Stimulated activated naive CD8-positive, alpha-beta T cell treated with anti-CD3 and anti-CD28 coated beads, Interleukin-15, amount 100 ng/mL, for 72 hours (primary cell): ENCODE measurements at regions not wholly inside any gene's neighbourhood (a gene's known extent, or its start where the extent isn't known, plus 50 kb on each side); places are given as distances from the start of the nearest gene placed in this dataset.

Experiments
- ATAC-seq: fragments of 150-1000 bp; cut with Tn5 transposase; 2 replicates; pipeline ENCODE4 v1.10.0; 2021; ENCODE audit warnings: mild to moderate bottlenecking, moderate library complexity
- DNase-seq, 2 donors: peaks; one replicate each; pipeline ENCODE4 v3.0.0; 2021 to 2022
- H3K27ac Mint-ChIP-seq, 2 donors: one replicate each; pipeline ENCODE4 v1.8.0; 2022; ENCODE audit warnings: mild to moderate bottlenecking in 2 of 2, mixed read lengths in 2 of 2, moderate library complexity in 2 of 2
- H3K27me3 Mint-ChIP-seq: one replicate; pipeline ENCODE4 v1.8.0; 2022; ENCODE audit warnings: mixed read lengths
- H3K4me1 Mint-ChIP-seq: one replicate; pipeline ENCODE4 v1.8.0; 2022; ENCODE audit warnings: mild to moderate bottlenecking, mixed read lengths
- H3K4me3 Mint-ChIP-seq, 2 donors: one replicate each; pipeline ENCODE4 v1.8.0; 2022; ENCODE audit warnings: mild to moderate bottlenecking in 2 of 2, mixed read lengths in 2 of 2, moderate library complexity in 1 of 2
- H3K9me3 Mint-ChIP-seq, 2 donors: one replicate each; pipeline ENCODE4 v1.8.0; 2022; ENCODE audit warnings: mixed read lengths in 2 of 2

DNA sequence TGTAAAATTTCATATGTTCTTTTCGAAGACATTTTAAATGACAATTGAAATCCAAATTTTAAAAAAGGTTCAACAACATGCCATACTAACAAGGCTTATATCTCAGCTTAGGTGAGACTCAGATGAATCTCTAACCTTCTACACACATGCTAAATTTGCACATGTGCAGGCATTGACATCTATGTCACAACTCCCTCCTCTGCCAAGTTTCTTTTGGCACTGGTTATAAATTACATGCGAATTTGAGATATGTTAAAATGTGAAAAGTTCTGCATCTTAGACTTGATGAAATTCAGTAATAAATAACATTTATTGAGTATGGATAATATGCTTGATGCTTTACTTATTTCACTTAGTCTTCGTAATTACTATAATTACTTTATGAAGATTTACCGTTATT lies 234.3 kb downstream of the TLE4 start:
- Mint-ChIP-seq H3K4me3 (no peak overlapping the region), H3K27ac (no peak overlapping the region), H3K27me3 (no peaks in the 10 kb centered on the region), H3K9me3 (peaks cover 0 to 5% of the 10 kb centered on the region in 2 donors), H3K4me1 (no peaks in the 10 kb centered on the region)
- ATAC-seq (no peak), DNase-seq (no peak)

DNA sequence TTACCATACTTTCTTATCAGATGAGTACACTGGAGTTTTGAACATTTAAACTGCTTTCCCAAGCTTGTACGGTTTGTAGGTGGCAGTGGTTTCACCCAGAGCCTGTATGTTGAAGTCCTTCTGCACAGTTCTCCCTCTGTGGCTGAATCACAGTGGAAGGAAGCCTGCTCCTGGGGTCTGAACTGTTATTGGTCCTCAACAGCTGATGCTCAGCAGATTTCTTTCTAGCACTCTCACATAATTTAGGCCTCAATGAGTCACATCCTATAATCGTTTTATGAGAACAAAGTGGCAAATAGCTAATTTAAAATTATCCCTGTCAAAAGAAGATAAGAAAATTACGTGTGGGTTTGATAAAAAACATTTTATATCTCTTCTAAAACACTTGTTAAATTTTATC lies 229.7 kb downstream of the TLE4 start:
- Mint-ChIP-seq H3K27ac (no peak overlapping the region), H3K27me3 (no peaks in the 10 kb centered on the region), H3K9me3 (peaks cover 0 to 5% of the 10 kb centered on the region in 2 donors), H3K4me1 (no peaks in the 10 kb centered on the region), H3K4me3 (no peak overlapping the region)
- no peak for ATAC-seq
- DNase-seq, result no peak

DNA sequence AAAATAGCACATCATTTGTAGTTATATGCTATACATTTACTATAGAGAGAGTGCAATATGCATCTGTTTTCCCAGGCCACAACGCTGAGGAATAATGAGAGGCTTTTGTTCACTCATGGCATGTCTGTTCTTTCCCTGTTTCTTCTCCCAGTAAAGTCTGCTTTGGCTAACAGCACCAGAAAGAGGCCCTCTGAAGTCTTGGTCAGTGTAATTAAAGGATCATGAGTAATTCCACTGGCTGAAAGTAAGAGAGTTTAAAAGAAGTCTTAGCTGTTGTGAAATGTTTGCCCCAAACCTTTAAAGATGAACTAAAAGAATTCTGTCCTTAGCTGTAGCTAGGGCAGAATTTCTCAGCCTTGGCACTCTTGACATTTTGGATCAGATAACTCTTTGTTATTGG lies 228.8 kb downstream of the TLE4 start:
- no peak for ATAC-seq
- Mint-ChIP-seq H3K4me1 (no peaks in the 10 kb centered on the region), H3K27me3 (no peaks in the 10 kb centered on the region), H3K27ac (no peak overlapping the region), H3K9me3 (peaks cover 0 to 5% of the 10 kb centered on the region in 2 donors), H3K4me3 (no peak overlapping the region)
- no peak for DNase-seq

DNA sequence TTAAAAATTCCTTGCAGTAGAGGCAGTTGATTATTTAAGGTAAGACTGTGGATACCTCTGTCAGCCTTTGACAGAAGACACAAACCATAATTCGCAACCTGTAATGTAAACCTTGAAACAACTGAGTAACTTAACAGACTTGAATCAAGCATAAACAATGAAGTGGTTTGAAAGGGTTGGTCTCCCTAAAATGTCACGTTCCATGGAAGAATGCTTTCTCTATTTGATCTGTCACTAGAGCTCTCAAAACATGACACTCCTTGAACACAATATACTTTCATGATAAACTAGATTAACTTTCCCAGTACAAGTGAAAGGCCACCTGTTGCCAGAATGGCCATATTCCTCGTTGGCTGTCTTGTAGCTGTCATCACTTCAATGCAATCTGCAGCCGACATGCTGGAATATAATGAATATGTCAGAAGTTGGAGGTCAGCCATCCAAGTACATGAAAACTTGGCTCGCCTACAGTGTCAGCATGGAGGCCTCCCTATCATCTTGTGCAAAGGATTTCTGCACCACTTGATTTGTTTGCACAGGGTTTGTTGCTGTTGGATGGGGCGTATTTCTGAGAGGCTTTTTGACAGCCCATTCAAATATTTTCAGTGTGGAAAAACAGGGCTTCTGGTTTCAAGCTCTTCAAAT lies 228.0 kb downstream of the TLE4 start:
- Mint-ChIP-seq H3K4me3 (no peak overlapping the region), H3K27me3 (no peaks in the 10 kb centered on the region), H3K9me3 (peaks cover 0 to 5% of the 10 kb centered on the region in 2 donors), H3K4me1 (no peaks in the 10 kb centered on the region), H3K27ac (no peak overlapping the region)
- no peak for DNase-seq
- no peak for ATAC-seq

DNA sequence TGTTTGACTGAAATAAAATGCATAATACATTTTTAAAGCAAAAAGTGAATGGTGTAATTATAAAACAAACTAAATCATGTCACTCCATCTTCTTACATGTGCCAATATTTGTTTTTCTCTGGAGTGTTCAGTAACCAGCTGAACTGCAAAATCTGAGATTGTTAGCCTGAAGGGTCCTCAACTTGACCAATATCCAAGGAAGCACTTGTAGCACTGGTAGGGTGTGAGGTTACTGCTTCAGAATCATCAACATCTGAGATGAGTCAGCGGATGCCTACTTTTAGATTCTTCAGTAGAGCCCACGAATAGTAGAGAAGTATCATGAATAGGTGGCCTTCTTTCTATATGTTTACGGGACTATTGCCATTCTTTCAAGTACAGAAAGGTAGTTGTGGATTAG lies 226.7 kb downstream of the TLE4 start:
- no peaks in the 10 kb centered on the region for H3K27me3 Mint-ChIP-seq
- DNase-seq (no peak), ATAC-seq (no peak)
- no peaks in the 10 kb centered on the region for H3K4me1 Mint-ChIP-seq
- no peak overlapping the region for H3K27ac Mint-ChIP-seq
- H3K4me3 Mint-ChIP-seq, result no peak overlapping the region
- H3K9me3 Mint-ChIP-seq, result peaks cover 0 to 5% of the 10 kb centered on the region in 2 donors

DNA sequence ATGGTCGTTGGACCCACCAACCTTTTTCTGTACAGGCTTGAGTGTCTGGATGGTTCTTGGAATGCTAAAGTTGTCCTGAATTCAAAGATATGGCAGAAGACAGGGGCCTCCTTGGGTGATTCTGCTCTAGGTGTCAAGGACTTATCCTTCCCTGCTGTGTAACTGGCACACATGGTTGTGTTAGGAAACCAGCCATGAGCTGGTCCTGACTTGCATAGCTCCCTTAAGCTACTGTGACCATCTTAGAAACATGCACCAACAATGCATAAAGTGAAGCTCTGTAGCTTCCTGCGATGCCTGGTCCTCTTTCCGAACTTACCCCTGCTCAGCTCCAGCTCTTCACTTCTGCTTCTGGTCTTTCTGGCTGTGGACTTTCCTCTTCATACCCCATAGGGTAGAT lies 224.6 kb downstream of the TLE4 start:
- no peaks in the 10 kb centered on the region for H3K4me1 Mint-ChIP-seq
- no peak overlapping the region for H3K4me3 Mint-ChIP-seq
- ATAC-seq, result no peak
- no peaks in the 10 kb centered on the region for H3K27me3 Mint-ChIP-seq
- H3K9me3 Mint-ChIP-seq, result no peaks in the 10 kb centered on the region
- no peak for DNase-seq
- no peak overlapping the region for H3K27ac Mint-ChIP-seq

DNA sequence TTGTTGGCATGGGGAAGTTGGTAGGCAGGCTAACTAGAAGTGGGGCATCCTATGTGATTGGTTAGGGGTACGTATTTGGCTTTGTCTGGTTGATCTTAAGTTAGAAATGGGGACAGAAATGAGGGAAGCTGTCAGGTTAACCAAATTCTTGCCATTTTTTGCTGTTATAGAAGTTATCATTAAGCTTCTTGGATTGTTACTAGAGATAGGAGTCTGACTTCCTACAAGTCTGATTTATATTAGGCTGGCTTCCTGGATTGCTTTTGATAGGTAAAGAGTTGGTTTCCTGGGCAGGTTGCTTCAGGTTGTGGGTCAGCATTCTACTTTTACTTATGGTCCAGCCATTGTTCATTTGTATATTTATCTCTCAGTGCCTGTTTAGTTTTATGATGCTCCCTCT lies 216.9 kb downstream of the TLE4 start:
- Mint-ChIP-seq H3K4me1 (no peaks in the 10 kb centered on the region), H3K27me3 (no peaks in the 10 kb centered on the region)
- ATAC-seq, result no peak

DNA sequence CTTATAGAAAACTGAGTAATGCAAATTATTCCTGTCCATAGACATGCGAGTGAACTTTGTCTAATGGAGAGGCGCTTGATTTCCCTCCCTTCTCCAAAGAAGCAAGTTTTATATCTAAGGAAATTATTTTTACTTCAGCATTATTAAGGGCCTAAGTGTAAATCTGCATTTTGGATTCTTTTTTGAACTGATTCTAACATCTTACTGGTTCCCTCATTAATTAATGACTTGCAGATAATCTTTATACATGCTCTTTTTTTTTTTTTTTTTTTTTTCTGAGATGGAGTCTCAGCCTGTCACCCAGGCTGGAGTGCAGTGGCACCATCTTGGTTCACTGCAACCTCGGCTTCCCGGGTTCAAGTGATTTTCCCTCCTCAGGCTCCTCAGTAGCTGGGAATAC lies 209.5 kb downstream of the TLE4 start:
- Mint-ChIP-seq H3K9me3 (peaks cover 6 to 7% of the 10 kb centered on the region in 2 donors), H3K27ac (no peak overlapping the region), H3K4me3 (no peak overlapping the region), H3K4me1 (no peaks in the 10 kb centered on the region), H3K27me3 (no peaks in the 10 kb centered on the region)
- ATAC-seq (no peak), DNase-seq (no peak)

More for the DNA sequence above, 216.9 kb downstream of the TLE4 start:
- no peak for DNase-seq
- Mint-ChIP-seq H3K9me3 (peaks cover 7 to 14% of the 10 kb centered on the region in 2 donors), H3K27ac (no peak overlapping the region), H3K4me3 (no peak overlapping the region)

DNA sequence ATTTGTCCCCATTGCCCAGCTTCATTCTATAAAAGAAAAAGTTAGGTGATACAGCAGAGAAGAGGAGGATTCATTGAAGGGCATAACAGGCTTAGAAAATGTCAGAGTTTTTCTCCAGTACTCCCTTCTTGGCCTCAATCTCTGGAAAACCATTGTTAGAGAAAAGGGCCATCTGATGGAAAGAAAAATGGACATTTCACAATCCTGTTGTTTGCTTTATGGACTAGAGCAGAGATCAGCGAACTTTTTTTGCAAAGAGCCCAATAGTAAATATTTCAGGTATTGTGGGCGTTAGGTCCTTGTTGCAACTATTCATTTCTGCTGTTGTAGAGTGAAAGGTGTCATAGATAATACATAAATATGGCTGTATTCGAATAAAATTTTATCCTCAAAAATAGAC lies 208.8 kb downstream of the TLE4 start:
- Mint-ChIP-seq H3K4me3 (no peak overlapping the region), H3K9me3 (peaks cover 6 to 7% of the 10 kb centered on the region in 2 donors), H3K27ac (no peak overlapping the region), H3K27me3 (no peaks in the 10 kb centered on the region), H3K4me1 (no peaks in the 10 kb centered on the region)
- ATAC-seq (no peak), DNase-seq (no peak)

DNA sequence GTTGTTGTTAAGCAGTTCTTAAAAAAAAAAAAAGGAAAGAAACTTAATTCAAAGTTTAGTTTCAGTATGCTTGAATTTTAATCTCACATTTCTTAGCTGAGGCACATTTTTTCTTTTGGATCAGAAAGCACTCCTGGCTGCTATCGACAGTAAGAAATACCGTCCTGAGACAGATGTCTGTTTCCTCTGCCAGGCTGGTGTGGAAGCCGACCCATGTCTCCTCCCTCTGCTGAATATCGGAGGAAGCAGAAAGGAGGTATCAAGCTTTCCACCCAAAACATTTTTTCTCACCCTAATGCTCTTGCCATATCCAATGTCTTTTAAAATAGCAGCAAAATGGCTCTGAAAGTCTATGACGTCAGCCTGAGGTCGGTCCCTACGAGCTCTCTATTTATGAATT lies 208.1 kb downstream of the TLE4 start:
- no peak overlapping the region for H3K4me3 Mint-ChIP-seq
- no peak for DNase-seq
- ATAC-seq, result no peak
- no peak overlapping the region for H3K27ac Mint-ChIP-seq
- peaks cover 6 to 7% of the 10 kb centered on the region in 2 donors for H3K9me3 Mint-ChIP-seq
- no peaks in the 10 kb centered on the region for H3K4me1 Mint-ChIP-seq
- H3K27me3 Mint-ChIP-seq, result no peaks in the 10 kb centered on the region

DNA sequence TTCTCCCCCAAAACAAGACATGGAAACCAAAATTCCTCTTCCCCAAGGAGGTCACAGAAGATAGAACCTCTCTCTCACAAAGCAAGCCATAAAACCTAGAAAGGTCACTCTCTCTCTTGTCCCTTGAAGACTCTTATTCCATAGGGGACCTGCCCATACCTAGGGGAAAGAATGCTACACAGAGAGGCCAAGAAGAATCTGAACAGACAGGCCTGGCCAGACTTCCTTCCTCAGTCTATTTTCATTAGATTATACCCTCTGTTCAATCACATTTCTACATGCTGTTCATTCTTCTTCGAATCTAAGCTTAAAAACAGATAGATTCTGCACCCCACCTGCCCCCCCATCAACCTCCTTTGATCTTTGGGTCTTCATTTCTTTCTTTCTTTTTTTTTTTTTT lies 206.8 kb downstream of the TLE4 start:
- DNase-seq (no peak), ATAC-seq (no peak)
- Mint-ChIP-seq H3K27me3 (no peaks in the 10 kb centered on the region), H3K4me3 (no peak overlapping the region), H3K4me1 (no peaks in the 10 kb centered on the region), H3K27ac (no peak overlapping the region), H3K9me3 (peaks cover 6 to 7% of the 10 kb centered on the region in 2 donors)

DNA sequence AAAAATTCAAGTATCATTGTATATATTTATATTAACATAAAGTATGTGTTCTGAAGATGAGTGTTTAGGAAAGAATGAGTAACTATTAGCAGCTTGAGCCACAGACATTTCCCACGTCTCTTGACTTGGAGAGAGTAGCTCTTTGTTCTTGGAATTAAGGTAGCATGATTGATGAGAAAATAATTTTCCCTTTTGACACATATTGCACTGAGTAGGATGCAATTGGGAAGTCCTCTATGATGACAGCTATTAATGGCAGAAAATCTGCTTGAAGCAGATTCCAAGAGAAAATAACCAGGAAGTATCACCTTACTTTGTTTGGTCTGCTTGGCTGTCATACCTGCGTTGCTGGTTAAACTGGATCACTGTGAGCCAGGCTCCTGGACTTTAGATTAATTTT lies 204.8 kb downstream of the TLE4 start:
- no peak for DNase-seq
- Mint-ChIP-seq H3K27me3 (no peaks in the 10 kb centered on the region), H3K4me3 (no peak overlapping the region), H3K9me3 (no peaks in the 10 kb centered on the region), H3K27ac (no peak overlapping the region), H3K4me1 (no peaks in the 10 kb centered on the region)
- ATAC-seq, result no peak
